ENCODE measurements at regions not wholly inside any gene's neighbourhood (a gene's known extent, or its start where the extent isn't known, plus 50 kb on each side); places are given as distances from the start of the nearest gene placed in this dataset.

DNA sequence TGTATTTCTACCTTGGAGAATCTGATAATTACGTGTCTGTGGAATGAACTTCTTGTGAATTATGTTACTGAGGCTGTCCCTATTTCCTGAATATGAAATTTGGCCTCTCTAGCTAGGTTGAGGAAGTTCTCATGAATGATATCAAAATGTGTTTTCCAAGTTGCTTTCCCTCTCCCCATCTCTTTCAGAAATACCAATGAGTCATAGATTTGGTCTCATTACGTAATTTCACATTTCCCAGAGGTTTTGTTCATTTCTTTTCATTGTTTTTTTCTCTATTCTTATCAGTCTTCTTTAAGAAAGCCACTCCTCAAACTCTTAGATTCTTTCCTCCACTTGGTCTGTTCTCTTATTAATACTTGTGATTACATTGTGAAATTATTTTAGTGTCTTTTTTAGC, 923.8 kb upstream of the CDH9 start:
- H3K27me3 ChIP-seq (replicated peaks), result no peaks in the 10 kb centered on the region
- in situ Hi-C loops (cut with HindIII; ENCODE audit: low pct_ligation_motif_present, low sequenced_read_pairs), result no loop called here
- no peak for DNase-seq

DNA sequence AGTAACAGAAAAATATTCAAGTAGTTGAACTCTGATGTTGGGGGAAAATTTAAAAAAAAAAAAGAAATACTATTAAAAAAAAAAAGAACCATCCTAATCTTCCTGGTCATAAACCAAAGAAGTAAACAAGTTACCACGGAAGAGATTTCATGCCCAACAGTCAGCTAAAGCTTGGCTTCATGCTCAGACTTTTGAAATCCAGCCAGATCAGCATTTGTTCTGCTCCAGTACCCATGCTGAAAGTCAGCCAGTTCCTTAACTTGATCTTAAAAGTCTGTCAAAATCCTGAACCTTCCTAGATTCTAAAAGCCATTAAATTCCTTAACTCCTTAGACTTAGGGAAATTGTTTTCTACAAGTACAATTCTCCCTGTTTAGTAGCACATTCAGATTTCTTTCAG, 908.7 kb upstream of the CDH9 start:
- Histone ChIP-seq H3K36me3 (replicated peaks) (no peaks in the 10 kb centered on the region), H3K4me3 (ENCODE audit: low read depth, low read length) (no peak overlapping the region), H3K27ac (no peak overlapping the region), H3K27me3 (replicated peaks) (no peaks in the 10 kb centered on the region)
- no peak for DNase-seq
- in situ Hi-C loops (cut with HindIII; ENCODE audit: low pct_ligation_motif_present, low sequenced_read_pairs), result no loop called here
- TF ChIP-seq, protein P1, sequence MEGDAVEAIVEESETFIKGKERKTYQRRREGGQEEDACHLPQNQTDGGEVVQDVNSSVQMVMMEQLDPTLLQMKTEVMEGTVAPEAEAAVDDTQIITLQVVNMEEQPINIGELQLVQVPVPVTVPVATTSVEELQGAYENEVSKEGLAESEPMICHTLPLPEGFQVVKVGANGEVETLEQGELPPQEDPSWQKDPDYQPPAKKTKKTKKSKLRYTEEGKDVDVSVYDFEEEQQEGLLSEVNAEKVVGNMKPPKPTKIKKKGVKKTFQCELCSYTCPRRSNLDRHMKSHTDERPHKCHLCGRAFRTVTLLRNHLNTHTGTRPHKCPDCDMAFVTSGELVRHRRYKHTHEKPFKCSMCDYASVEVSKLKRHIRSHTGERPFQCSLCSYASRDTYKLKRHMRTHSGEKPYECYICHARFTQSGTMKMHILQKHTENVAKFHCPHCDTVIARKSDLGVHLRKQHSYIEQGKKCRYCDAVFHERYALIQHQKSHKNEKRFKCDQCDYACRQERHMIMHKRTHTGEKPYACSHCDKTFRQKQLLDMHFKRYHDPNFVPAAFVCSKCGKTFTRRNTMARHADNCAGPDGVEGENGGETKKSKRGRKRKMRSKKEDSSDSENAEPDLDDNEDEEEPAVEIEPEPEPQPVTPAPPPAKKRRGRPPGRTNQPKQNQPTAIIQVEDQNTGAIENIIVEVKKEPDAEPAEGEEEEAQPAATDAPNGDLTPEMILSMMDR (IDR thresholded peaks at IDR 0.05; ENCODE audit: low read depth, low read length, missing control alignments), result no peak

More for the DNA sequence above, 923.8 kb upstream of the CDH9 start:
- H3K4me3 ChIP-seq (ENCODE audit: low read depth, low read length), result no peak overlapping the region
- TF ChIP-seq, protein P1 (IDR thresholded peaks at IDR 0.05; ENCODE audit: low read depth, low read length, missing control alignments), result no peak
- no peaks in the 10 kb centered on the region for H3K36me3 ChIP-seq (replicated peaks)
- no peak overlapping the region for H3K27ac ChIP-seq

DNA sequence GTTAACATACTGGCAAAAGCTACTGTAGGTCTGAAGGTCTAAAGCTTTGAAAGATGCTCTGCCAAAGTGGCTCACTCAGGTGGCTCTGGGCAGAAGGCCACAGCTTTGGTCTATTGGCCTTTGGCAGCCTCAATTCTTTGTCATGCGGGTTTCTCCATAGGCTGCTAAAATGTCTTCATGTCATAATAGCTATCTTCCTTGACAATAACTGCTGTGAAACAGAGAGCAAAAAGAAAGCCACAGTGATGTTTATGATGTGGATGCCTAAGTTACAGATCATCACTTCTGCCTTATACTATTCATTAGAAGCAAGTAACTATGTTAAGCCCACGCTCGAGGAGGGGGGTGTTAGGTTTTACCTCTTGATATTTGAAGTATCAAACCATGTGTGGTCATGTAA, 906.1 kb upstream of the CDH9 start:
- TF ChIP-seq, protein P1 (IDR thresholded peaks at IDR 0.05; ENCODE audit: low read depth, low read length, missing control alignments), result no peak
- Histone ChIP-seq H3K27ac (no peak overlapping the region), H3K36me3 (replicated peaks) (no peaks in the 10 kb centered on the region), H3K4me3 (ENCODE audit: low read depth, low read length) (no peak overlapping the region), H3K27me3 (replicated peaks) (no peaks in the 10 kb centered on the region)
- DNase-seq, result peak; percentile 48
- in situ Hi-C loops (cut with HindIII; ENCODE audit: low pct_ligation_motif_present, low sequenced_read_pairs), result no loop called here

DNA sequence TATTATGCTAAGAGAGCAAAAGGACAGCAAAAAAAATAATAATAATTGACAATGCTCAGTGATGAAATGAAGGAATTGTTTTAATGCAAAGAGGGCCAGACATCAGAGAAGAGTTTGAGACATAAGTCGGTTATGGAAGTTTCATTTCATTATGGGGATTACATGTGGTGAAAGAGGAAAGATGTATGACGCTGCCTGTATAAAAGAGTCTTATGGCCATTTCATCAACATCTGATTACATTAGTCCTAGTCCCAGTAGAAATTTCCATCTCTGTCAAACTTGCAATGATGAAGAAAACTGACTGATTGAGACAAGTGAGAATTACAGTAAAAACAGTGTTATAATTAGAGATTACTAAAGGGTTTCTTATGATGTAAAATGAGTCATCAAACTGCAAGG, 900.6 kb upstream of the CDH9 start:
- DNase-seq, result no peak
- no peaks in the 10 kb centered on the region for H3K27me3 ChIP-seq (replicated peaks)
- TF ChIP-seq, protein P1 (IDR thresholded peaks at IDR 0.05; ENCODE audit: low read depth, low read length, missing control alignments), result no peak
- H3K27ac ChIP-seq, result no peak overlapping the region
- H3K4me3 ChIP-seq (ENCODE audit: low read depth, low read length), result no peak overlapping the region
- in situ Hi-C loops (cut with HindIII; ENCODE audit: low pct_ligation_motif_present, low sequenced_read_pairs), result no loop called here
- no peaks in the 10 kb centered on the region for H3K36me3 ChIP-seq (replicated peaks)

DNA sequence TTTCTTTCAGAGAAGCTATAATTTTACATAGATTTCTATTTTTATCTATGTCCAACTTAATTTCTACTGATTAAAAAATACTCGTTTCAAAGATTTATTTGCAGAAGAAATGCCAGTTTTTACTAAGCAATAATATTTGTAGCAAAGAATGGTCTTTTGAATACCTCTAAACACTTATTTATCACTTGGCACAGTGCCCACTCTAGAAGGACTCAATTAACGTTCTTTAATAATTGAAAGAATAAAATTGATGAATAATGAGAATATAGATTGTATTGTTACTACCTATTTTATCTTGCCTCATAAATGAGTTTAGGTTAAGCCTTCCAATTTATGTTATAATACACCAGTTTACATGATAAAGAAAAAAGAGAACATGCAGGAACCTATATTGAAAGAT, 889.7 kb upstream of the CDH9 start:
- Histone ChIP-seq H3K27me3 (replicated peaks) (no peaks in the 10 kb centered on the region), H3K27ac (no peak overlapping the region), H3K4me3 (ENCODE audit: low read depth, low read length) (no peak overlapping the region), H3K36me3 (replicated peaks) (no peaks in the 10 kb centered on the region)
- no peak for DNase-seq
- in situ Hi-C loops (cut with HindIII; ENCODE audit: low pct_ligation_motif_present, low sequenced_read_pairs), result no loop called here
- TF ChIP-seq, protein P1 (IDR thresholded peaks at IDR 0.05; ENCODE audit: low read depth, low read length, missing control alignments), result no peak

DNA sequence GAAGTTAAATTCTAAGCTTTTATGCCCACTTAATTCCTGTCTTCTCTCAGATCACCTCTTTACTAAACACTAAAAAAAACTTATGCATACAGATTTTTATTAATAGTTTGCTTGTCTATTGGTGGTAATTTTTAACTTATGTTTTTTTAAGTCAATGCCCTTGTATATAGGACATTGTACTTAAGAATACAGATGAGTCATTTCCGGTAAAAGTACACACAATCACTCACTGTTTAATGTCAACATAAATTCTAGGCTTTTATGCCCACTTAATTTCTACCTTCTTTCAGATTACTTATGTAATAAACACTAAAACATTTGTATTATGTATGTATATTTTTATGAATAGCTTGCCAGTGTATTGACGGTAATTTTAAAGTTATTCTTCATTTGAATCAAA, 872.8 kb upstream of the CDH9 start:
- Histone ChIP-seq H3K27me3 (replicated peaks) (no peaks in the 10 kb centered on the region), H3K36me3 (replicated peaks) (no peaks in the 10 kb centered on the region), H3K27ac (no peak overlapping the region), H3K4me3 (ENCODE audit: low read depth, low read length) (no peak overlapping the region)
- TF ChIP-seq, protein P1 (IDR thresholded peaks at IDR 0.05; ENCODE audit: low read depth, low read length, missing control alignments), result no peak
- in situ Hi-C loops (cut with HindIII; ENCODE audit: low pct_ligation_motif_present, low sequenced_read_pairs), result no loop called here
- no peak for DNase-seq

Measured in brain microvascular endothelial cell (primary cell).